NCI-H1417 (cell line): ENCODE measurements at regions not wholly inside any gene's neighbourhood (a gene's known extent, or its start where the extent isn't known, plus 50 kb on each side); places are given as distances from the start of the nearest gene placed in this dataset.

ENCODE experiments used
- DNase-seq, 3 experiments: peaks; one replicate each; lab custom pipeline; 2025; lab: John Stamatoyannopoulos, UW

- no peak for DNase-seq
Measured at GRCh38 chr10:104505521-104506042, 135.5 kb upstream of the SORCS3 start.

- DNase-seq, result no peak
Measured at GRCh38 chr10:104509981-104510380, 131.1 kb upstream of the SORCS3 start.

- no peak for DNase-seq
Measured at GRCh38 chr10:104510644-104511043, 130.4 kb upstream of the SORCS3 start.

GRCh38 chr10:104512800-104513199, 128.3 kb upstream of the SORCS3 start:
- DNase-seq, result no peak

- DNase-seq, result peak in 2 of 3 experiments; percentile 39 to 82
Measured at GRCh38 chr10:104515678-104516199, 125.4 kb upstream of the SORCS3 start.

GRCh38 chr10:104516986-104517385, 124.1 kb upstream of the SORCS3 start:
- no peak for DNase-seq

GRCh38 chr10:104517946-104518345, 123.1 kb upstream of the SORCS3 start:
- no peak for DNase-seq

- no peak for DNase-seq
Measured at GRCh38 chr10:104518891-104519290, 122.2 kb upstream of the SORCS3 start.

GRCh38 chr10:104520653-104521052, 120.4 kb upstream of the SORCS3 start:
- DNase-seq, result no peak

GRCh38 chr10:104521901-104522694, 119.0 kb upstream of the SORCS3 start:
- DNase-seq, result peak in 2 of 3 experiments; percentile 9 to 59

GRCh38 chr10:104526188-104526587, 114.9 kb upstream of the SORCS3 start:
- no peak for DNase-seq

- DNase-seq, result no peak
Measured at GRCh38 chr10:104527013-104527412, 114.1 kb upstream of the SORCS3 start.

- no peak for DNase-seq
Measured at GRCh38 chr10:104540181-104540580, 100.9 kb upstream of the SORCS3 start.

GRCh38 chr10:104541820-104542219, 99.3 kb upstream of the SORCS3 start:
- no peak for DNase-seq

GRCh38 chr10:104546336-104546735, 94.8 kb upstream of the SORCS3 start:
- no peak for DNase-seq

GRCh38 chr10:104546756-104547155, 94.3 kb upstream of the SORCS3 start:
- DNase-seq, result no peak

GRCh38 chr10:104548090-104548489, 93.0 kb upstream of the SORCS3 start:
- DNase-seq, result no peak

GRCh38 chr10:104556831-104557230, 84.3 kb upstream of the SORCS3 start:
- no peak for DNase-seq

GRCh38 chr10:104557966-104558365, 83.1 kb upstream of the SORCS3 start:
- DNase-seq, result no peak

GRCh38 chr10:104559935-104560334, 81.2 kb upstream of the SORCS3 start:
- DNase-seq, result no peak

GRCh38 chr10:104563051-104563450, 78.0 kb upstream of the SORCS3 start:
- DNase-seq, result no peak

- no peak for DNase-seq
Measured at GRCh38 chr10:104563548-104563947, 77.5 kb upstream of the SORCS3 start.

- DNase-seq, result no peak
Measured at GRCh38 chr10:104574427-104574826, 66.7 kb upstream of the SORCS3 start.

GRCh38 chr10:104574838-104575237, 66.3 kb upstream of the SORCS3 start:
- DNase-seq, result no peak
